GM21390 (cell line): ENCODE measurements at regions not wholly inside any gene's neighbourhood (a gene's known extent, or its start where the extent isn't known, plus 50 kb on each side); places are given as distances from the start of the nearest gene placed in this dataset.

ENCODE experiments used
- ATAC-seq: cut with Tn5 transposase; IDR thresholded peaks from one replicate; pipeline ENCODE4 v1.9.1; 2021; ENCODE audit not compliant: unreplicated experiment

- no peak for ATAC-seq
These were observed 236.9 kb downstream of the NSG2 start for GRCh38 chr5:174282391-174282790.

- no peak for ATAC-seq
These were observed 237.9 kb downstream of the NSG2 start for GRCh38 chr5:174283211-174284005.

- peak; percentile 72 for ATAC-seq
These were observed 239.4 kb downstream of the NSG2 start for GRCh38 chr5:174284873-174285272.

- ATAC-seq = no peak
These were observed 242.3 kb downstream of the NSG2 start for GRCh38 chr5:174287761-174288160.

GRCh38 chr5:174288439-174288838 is 242.9 kb downstream of the NSG2 start:
- ATAC-seq = no peak

- no peak for ATAC-seq
These were observed 245.7 kb downstream of the NSG2 start for GRCh38 chr5:174291162-174291561.

GRCh38 chr5:174292348-174292747 is 246.8 kb downstream of the NSG2 start:
- ATAC-seq = no peak

- no peak for ATAC-seq
These were observed 247.5 kb downstream of the NSG2 start for GRCh38 chr5:174293006-174293405.

- no peak for ATAC-seq
These were observed 248.0 kb downstream of the NSG2 start for GRCh38 chr5:174293481-174293880.

GRCh38 chr5:174294891-174295620 is 249.6 kb downstream of the NSG2 start:
- ATAC-seq = no peak

GRCh38 chr5:174295702-174296436 is 250.4 kb downstream of the NSG2 start:
- ATAC-seq = no peak

- ATAC-seq = no peak
These were observed 254.8 kb downstream of the NSG2 start for GRCh38 chr5:174300118-174300940.

- no peak for ATAC-seq
These were observed 255.6 kb downstream of the NSG2 start for GRCh38 chr5:174300941-174301761.

- ATAC-seq = no peak
These were observed 256.5 kb downstream of the NSG2 start for GRCh38 chr5:174301848-174302625.

- no peak for ATAC-seq
These were observed 257.5 kb downstream of the NSG2 start for GRCh38 chr5:174303035-174303434.

GRCh38 chr5:174303437-174304045 is 258.0 kb downstream of the NSG2 start:
- ATAC-seq = no peak

GRCh38 chr5:174305241-174305681 is 259.8 kb downstream of the NSG2 start:
- no peak for ATAC-seq

GRCh38 chr5:174306345-174307030 is 261.0 kb downstream of the NSG2 start:
- ATAC-seq = no peak
